WTC11 (cell line): ENCODE measurements at regions not wholly inside any gene's neighbourhood (a gene's known extent, or its start where the extent isn't known, plus 50 kb on each side); places are given as distances from the start of the nearest gene placed in this dataset.

Experiments
- ATAC-seq: fragments of 200-7000 bp; cut with Tn5 transposase; 2 replicates; pipeline ENCODE4 v1.10.0; 2021; ENCODE audit warnings: mild to moderate bottlenecking, moderate library complexity
- CTCF ChIA-PET: fragments of 300-600 bp; sonication (Branson Sonifier 250); formaldehyde crosslinking; loops from one replicate; lab custom pipeline; 2021; ENCODE audit warnings: antibody characterized with exemption; lab: Charles Lee
- POLR2A ChIA-PET: fragments of 350-600 bp; sonication (Branson Sonifier 250); formaldehyde crosslinking; loops from one replicate; lab custom pipeline; 2021; ENCODE audit warnings: antibody characterized with exemption; lab: Charles Lee
- DNase-seq: peaks from one replicate; pipeline ENCODE4 v3.0.0; 2021; ENCODE audit warnings: low spot score
- H3K27ac Mint-ChIP-seq: 2 replicates; pipeline ENCODE4 v1.8.0; 2021; ENCODE audit warnings: mixed read lengths
- H3K27me3 Mint-ChIP-seq: 2 replicates; pipeline ENCODE4 v1.8.0; 2021; ENCODE audit warnings: low read depth, mild to moderate bottlenecking, moderate library complexity, mixed read lengths
- H3K36me3 Mint-ChIP-seq: 2 replicates; pipeline ENCODE4 v1.8.0; 2021; ENCODE audit warnings: mixed read lengths
- H3K4me1 Mint-ChIP-seq: 2 replicates; pipeline ENCODE4 v1.8.0; 2022; ENCODE audit warnings: mixed read lengths
- H3K4me3 Mint-ChIP-seq: 2 replicates; pipeline ENCODE4 v1.8.0; 2021; ENCODE audit warnings: mild to moderate bottlenecking, moderate library complexity, mixed read lengths
- H3K9me3 Mint-ChIP-seq: 2 replicates; pipeline ENCODE4 v1.8.0; 2021; ENCODE audit warnings: mixed read lengths
- ATF1 ChIP-seq: sonication (generic); formaldehyde crosslinking; IDR thresholded peaks from 2 replicates; pipeline ENCODE4 v1.8.1; 2023; ENCODE audit warnings: mild to moderate bottlenecking, moderate library complexity, missing genetic modification reagents
- E2F1 ChIP-seq: sonication (generic); formaldehyde crosslinking; IDR thresholded peaks from 2 replicates; pipeline ENCODE4 v1.8.0; 2022; ENCODE audit warnings: mild to moderate bottlenecking, missing genetic modification reagents
- E2F5 ChIP-seq: sonication (generic); formaldehyde crosslinking; IDR thresholded peaks from 2 replicates; pipeline ENCODE4 v1.8.1; 2022; ENCODE audit warnings: mild to moderate bottlenecking, moderate library complexity, missing genetic modification reagents
- ELF4 ChIP-seq: sonication (generic); formaldehyde crosslinking; IDR thresholded peaks from 2 replicates; pipeline ENCODE4 v1.8.1; 2022; ENCODE audit warnings: low read depth, mild to moderate bottlenecking, moderate library complexity, missing genetic modification reagents
- EMX1 ChIP-seq: fragments of 250-450 bp; sonication (Bioruptor Pico); IDR thresholded peaks from 2 replicates; pipeline ENCODE4 v1.8.0; 2021; ENCODE audit warnings: mild to moderate bottlenecking
- ERG ChIP-seq: fragments of 250-450 bp; sonication (Bioruptor Pico); IDR thresholded peaks from 2 replicates; pipeline ENCODE4 v1.8.0; 2021; ENCODE audit warnings: mild to moderate bottlenecking
- ESRRA ChIP-seq: sonication (generic); formaldehyde crosslinking; IDR thresholded peaks from 2 replicates; pipeline ENCODE4 v1.8.1; 2022; ENCODE audit warnings: mild to moderate bottlenecking, missing genetic modification reagents, borderline replicate concordance
- FOXJ3 ChIP-seq: sonication (generic); formaldehyde crosslinking; IDR thresholded peaks from 2 replicates; pipeline ENCODE4 v1.9.0; 2021; ENCODE audit warnings: missing genetic modification reagents, mild to moderate bottlenecking, borderline replicate concordance
- FOXP1 ChIP-seq: sonication (generic); formaldehyde crosslinking; IDR thresholded peaks from 2 replicates; pipeline ENCODE4 v1.8.0; 2022; ENCODE audit warnings: missing genetic modification reagents, mild to moderate bottlenecking, moderate library complexity, borderline replicate concordance
- FOXP4 ChIP-seq: sonication (generic); formaldehyde crosslinking; IDR thresholded peaks from 2 replicates; pipeline ENCODE4 v1.8.0; 2022; ENCODE audit warnings: mild to moderate bottlenecking, missing genetic modification reagents
- GABPB1 ChIP-seq: sonication (generic); formaldehyde crosslinking; IDR thresholded peaks from 2 replicates; pipeline ENCODE4 v1.8.1; 2023; ENCODE audit warnings: mild to moderate bottlenecking, missing genetic modification reagents
- GTF2I ChIP-seq: fragments of 250-450 bp; sonication (Bioruptor Pico); conservative IDR thresholded peaks from 2 replicates; pipeline ENCODE4 v1.4.0; 2021; ENCODE audit warnings: mild to moderate bottlenecking
- IRF1 ChIP-seq: sonication (generic); formaldehyde crosslinking; IDR thresholded peaks from 2 replicates; pipeline ENCODE4 v1.8.0; 2023; ENCODE audit warnings: missing genetic modification reagents
- JUN ChIP-seq: sonication (generic); formaldehyde crosslinking; IDR thresholded peaks from 2 replicates; pipeline ENCODE4 v1.8.0; 2023; ENCODE audit warnings: mild to moderate bottlenecking, missing genetic modification reagents
- MXD4 ChIP-seq: fragments of 250-450 bp; sonication (Bioruptor Pico); IDR thresholded peaks from 2 replicates; pipeline ENCODE4 v1.8.0; 2021; ENCODE audit warnings: mild to moderate bottlenecking, moderate library complexity, borderline replicate concordance
- NFATC4 ChIP-seq: fragments of 250-450 bp; sonication (Bioruptor Pico); IDR thresholded peaks from 2 replicates; pipeline ENCODE4 v1.9.0; 2021; ENCODE audit warnings: mild to moderate bottlenecking
- PREB ChIP-seq: sonication (generic); formaldehyde crosslinking; IDR thresholded peaks from 2 replicates; pipeline ENCODE4 v1.8.1; 2022; ENCODE audit warnings: mild to moderate bottlenecking, missing genetic modification reagents, moderate library complexity, borderline replicate concordance
- SMAD3 ChIP-seq: sonication (generic); formaldehyde crosslinking; IDR thresholded peaks from 2 replicates; pipeline ENCODE4 v1.8.0; 2022; ENCODE audit warnings: missing genetic modification reagents, mild to moderate bottlenecking, borderline replicate concordance
- SOX15 ChIP-seq: fragments of 250-450 bp; sonication (Bioruptor Pico); IDR thresholded peaks from 2 replicates; pipeline ENCODE4 v1.9.0; 2021; ENCODE audit warnings: mild to moderate bottlenecking
- SP1 ChIP-seq: sonication (generic); formaldehyde crosslinking; conservative IDR thresholded peaks from 2 replicates; pipeline ENCODE4 v1.8.1; 2022; ENCODE audit warnings: missing genetic modification reagents
- TP53 ChIP-seq: sonication (generic); formaldehyde crosslinking; IDR thresholded peaks from 2 replicates; pipeline ENCODE4 v1.8.1; 2023; ENCODE audit warnings: mild to moderate bottlenecking, missing genetic modification reagents
- ZBTB21 ChIP-seq: sonication (generic); formaldehyde crosslinking; IDR thresholded peaks from 2 replicates; pipeline ENCODE4 v1.8.1; 2023; ENCODE audit warnings: mild to moderate bottlenecking, missing genetic modification reagents, borderline replicate concordance
- ZMAT4 ChIP-seq: fragments of 250-450 bp; sonication (Bioruptor Pico); IDR thresholded peaks from 2 replicates; pipeline ENCODE4 v1.9.0; 2021; ENCODE audit warnings: mild to moderate bottlenecking
- ZNF263 ChIP-seq: sonication (generic); formaldehyde crosslinking; IDR thresholded peaks from 2 replicates; pipeline ENCODE4 v1.8.1; 2022; ENCODE audit warnings: low read depth, mild to moderate bottlenecking, moderate library complexity, missing genetic modification reagents
- ZNF671 ChIP-seq: fragments of 250-450 bp; sonication (Bioruptor Pico); IDR thresholded peaks from 2 replicates; pipeline ENCODE4 v1.8.0; 2021; ENCODE audit warnings: mild to moderate bottlenecking
- ZSCAN18 ChIP-seq: fragments of 250-450 bp; sonication (Bioruptor Pico); IDR thresholded peaks from 2 replicates; pipeline ENCODE4 v2.1.2; 2022; ENCODE audit warnings: mild to moderate bottlenecking, moderate library complexity

- peaks cover 2% of the 10 kb centered on the region; the same call in 1 of the 2 replicates for H3K4me1 Mint-ChIP-seq
- H3K27me3 Mint-ChIP-seq = peaks cover 84% of the 10 kb centered on the region
- no peak overlapping the region for H3K27ac Mint-ChIP-seq
- no peak overlapping the region for H3K4me3 Mint-ChIP-seq
- CTCF ChIA-PET = interaction anchor here (0.7 kb wide), 1 partner anchor 182 kb away, joined by 6 read pairs; no protein-coding TSS in a partner anchor
- H3K36me3 Mint-ChIP-seq = no peaks in the 10 kb centered on the region
- H3K9me3 Mint-ChIP-seq = no peaks in the 10 kb centered on the region
- DNase-seq = no peak
- ATAC-seq = no peak
- POLR2A ChIA-PET = no interaction called here
- TF ChIP-seq ATF1 (no peak), ZMAT4 (no peak), E2F1 (CRISPR knock-in tag) (no peak), GTF2I (CRISPR knock-in tag) (no peak), ERG (CRISPR knock-in tag) (no peak), MXD4 (CRISPR knock-in tag) (no peak), E2F5 (CRISPR knock-in tag) (no peak), SP1 (CRISPR knock-in tag) (no peak), PREB (CRISPR knock-in tag) (no peak), ZNF263 (no peak), IRF1 (CRISPR knock-in tag) (no peak), EMX1 (CRISPR knock-in tag) (no peak), SOX15 (CRISPR knock-in tag) (no peak), ZBTB21 (CRISPR knock-in tag) (no peak)
- TF ChIP-seq, all 79 proteins: peak for 0
Measured at GRCh38 chr11:116099541-116099940, 595.3 kb upstream of the CADM1 start.

- Mint-ChIP-seq H3K27me3 (peaks cover 57% of the 10 kb centered on the region), H3K4me3 (no peak overlapping the region), H3K27ac (no peak overlapping the region), H3K4me1 (peaks cover 5% of the 10 kb centered on the region; the same call in 1 of the 2 replicates), H3K36me3 (no peaks in the 10 kb centered on the region), H3K9me3 (no peaks in the 10 kb centered on the region)
- ChIA-PET CTCF (interaction anchor here (1.0 to 1.6 kb wide), 3 partner anchors 18 to 120 kb away, joined by 3 to 9 read pairs (median 4); no protein-coding TSS in a partner anchor), POLR2A (interaction anchor here (0.5 kb wide), 1 partner anchor 54 kb away, joined by 4 read pairs; no protein-coding TSS in a partner anchor)
- DNase-seq (no peak), ATAC-seq (no peak)
- TF ChIP-seq ESRRA (CRISPR knock-in tag) = no peak
- TF ChIP-seq ELF4 (CRISPR knock-in tag) = no peak
- no peak for TF ChIP-seq ZSCAN18 (CRISPR knock-in tag)
- TF ChIP-seq GABPB1 (CRISPR knock-in tag) = no peak
- no peak for TF ChIP-seq SMAD3
- no peak for TF ChIP-seq FOXJ3 (CRISPR knock-in tag)
- TF ChIP-seq TP53 = no peak
- no peak for TF ChIP-seq FOXP1 (CRISPR knock-in tag)
- TF ChIP-seq JUN (CRISPR knock-in tag) = no peak
- TF ChIP-seq NFATC4 (CRISPR knock-in tag) = no peak
- no peak for TF ChIP-seq ZNF671 (CRISPR knock-in tag)
- no peak for TF ChIP-seq FOXP4 (CRISPR knock-in tag)
- TF ChIP-seq E2F5 (CRISPR knock-in tag) = no peak
Measured at GRCh38 chr11:116096272-116096995, 592.2 kb upstream of the CADM1 start.
